ENCODE measurements at regions not wholly inside any gene's neighbourhood (a gene's known extent, or its start where the extent isn't known, plus 50 kb on each side); places are given as distances from the start of the nearest gene placed in this dataset.

- Histone ChIP-seq H3K36me3 (ENCODE audit: control insufficient read depth, insufficient read depth, low read length) (no peaks in the 10 kb centered on the region), H3K27me3 (ENCODE audit: control insufficient read depth, insufficient read depth, low read length) (no peaks in the 10 kb centered on the region), H3K4me3 (ENCODE audit: low read depth in 2 of 2, low read length in 2 of 2) (no peak overlapping the region), H3K27ac (ENCODE audit: low read length) (no peak overlapping the region), H3K4me1 (ENCODE audit: control insufficient read depth, insufficient read depth, low read length) (no peaks in the 10 kb centered on the region), H3K9me3 (ENCODE audit: control insufficient read depth, insufficient read depth, low read depth, low read length) (no peaks in the 10 kb centered on the region)
- intact Hi-C loops (cut with micrococcal nuclease; ENCODE audit: unreplicated experiment): no loop called here
- ChIA-PET CTCF (no interaction called here), POLR2A (no interaction called here)
- TF ChIP-seq REST (IDR thresholded peaks at IDR 0.05; ENCODE audit: insufficient read depth in 1 of 2, low read depth in 2 of 2, low read length in 1 of 2): no peak
- no peak for TF ChIP-seq CTCF (IDR thresholded peaks at IDR 0.05)
- no peak for TF ChIP-seq POLR2AphosphoS5 (IDR thresholded peaks at IDR 0.05; ENCODE audit: low read depth, low read length)
- no peak for TF ChIP-seq TCF7L2 (IDR thresholded peaks at IDR 0.05; ENCODE audit: low read depth, low read length)
- no peak for TF ChIP-seq SIN3A (IDR thresholded peaks at IDR 0.05; ENCODE audit: borderline replicate concordance, insufficient read depth, low read depth, low read length)
- ATAC-seq (no peak), DNase-seq (ENCODE audit: low read depth, low spot score) (no peak)
- in situ Hi-C loops (cut with HindIII; ENCODE audit: low pct_unique_long_range_greater_than_20kb, low sequenced_read_pairs): no loop called here
- no TSS peak for BruUV-seq (replicated peaks)
Observed at GRCh38 chr1:81449786-81450185, 350.9 kb upstream of the ADGRL2 start.

GRCh38 chr1:81446000-81446669, 354.6 kb upstream of the ADGRL2 start:
- no peaks in the 10 kb centered on the region for H3K27me3 ChIP-seq (ENCODE audit: control insufficient read depth, insufficient read depth, low read length)
- DNase-seq (ENCODE audit: low read depth, low spot score) (no peak), ATAC-seq (no peak)
- H3K4me3 ChIP-seq (ENCODE audit: low read depth in 2 of 2, low read length in 2 of 2): no peak overlapping the region
- no peaks in the 10 kb centered on the region for H3K4me1 ChIP-seq (ENCODE audit: control insufficient read depth, insufficient read depth, low read length)
- TF ChIP-seq SIN3A (IDR thresholded peaks at IDR 0.05; ENCODE audit: borderline replicate concordance, insufficient read depth, low read depth, low read length) (no peak), CTCF (IDR thresholded peaks at IDR 0.05) (no peak), POLR2AphosphoS5 (IDR thresholded peaks at IDR 0.05; ENCODE audit: low read depth, low read length) (no peak), TCF7L2 (IDR thresholded peaks at IDR 0.05; ENCODE audit: low read depth, low read length) (no peak), REST (IDR thresholded peaks at IDR 0.05; ENCODE audit: insufficient read depth in 1 of 2, low read depth in 2 of 2, low read length in 1 of 2) (no peak)
- no peaks in the 10 kb centered on the region for H3K9me3 ChIP-seq (ENCODE audit: control insufficient read depth, insufficient read depth, low read depth, low read length)
- POLR2A ChIA-PET: no interaction called here
- no peaks in the 10 kb centered on the region for H3K36me3 ChIP-seq (ENCODE audit: control insufficient read depth, insufficient read depth, low read length)
- in situ Hi-C loops (cut with HindIII; ENCODE audit: low pct_unique_long_range_greater_than_20kb, low sequenced_read_pairs) (no loop called here), intact Hi-C loops (cut with micrococcal nuclease; ENCODE audit: unreplicated experiment) (no loop called here)
- no peak overlapping the region for H3K27ac ChIP-seq (ENCODE audit: low read length)
- CTCF ChIA-PET: no interaction called here
- BruUV-seq (replicated peaks): no TSS peak

Measured in Panc1 (cell line).